A673 (cell line): ENCODE measurements at regions not wholly inside any gene's neighbourhood (a gene's known extent, or its start where the extent isn't known, plus 50 kb on each side); places are given as distances from the start of the nearest gene placed in this dataset.

Source experiments
- BruUV-seq: library from RNA; stranded (reverse); fragments of 400-500 nt; replicated peaks from 2 replicates; lab custom pipeline; 2021; lab: Mats Ljungman, UMichigan
- CTCF ChIA-PET: fragments of 300-600 bp; sonication (Branson Sonifier 250); formaldehyde crosslinking; loops from one replicate; lab custom pipeline; 2022; ENCODE audit warnings: antibody characterized with exemption; lab: Charles Lee
- POLR2A ChIA-PET: fragments of 300-600 bp; sonication (Branson Sonifier 250); formaldehyde crosslinking; loops from one replicate; lab custom pipeline; 2022; ENCODE audit warnings: antibody characterized with exemption; ENCODE audit not compliant: low non-redundant PET; lab: Charles Lee
- DNase-seq: peaks from one replicate; pipeline ENCODE4 v3.0.0-alpha.2; 2015; ENCODE audit warnings: low spot score
- H3K27ac ChIP-seq: fragments of 200-600 bp; sonication (generic); 2 replicates; pipeline ENCODE4 v1.5.1; 2016; ENCODE audit warnings: mixed run types, low read depth, mild to moderate bottlenecking, mixed read lengths, antibody characterized with exemption, low read length; ENCODE audit not compliant: poor library complexity, severe bottlenecking
- H3K27me3 ChIP-seq: fragments of 200-600 bp; sonication (generic); replicated peaks from 2 replicates; pipeline ENCODE4 v1.6.1; 2017; ENCODE audit warnings: mixed run types, low read depth, mild to moderate bottlenecking, mixed read lengths, antibody characterized with exemption, low read length; ENCODE audit not compliant: insufficient read depth, poor library complexity
- H3K36me3 ChIP-seq: fragments of 200-600 bp; sonication (generic); 2 replicates; pipeline ENCODE4 v1.6.1; 2016; ENCODE audit warnings: mixed run types, mild to moderate bottlenecking, mixed read lengths, antibody characterized with exemption, low read length; ENCODE audit not compliant: insufficient read depth, poor library complexity, severe bottlenecking
- H3K4me1 ChIP-seq: fragments of 200-600 bp; sonication (generic); 2 replicates; pipeline ENCODE4 v1.6.1; 2017; ENCODE audit warnings: mixed run types, mild to moderate bottlenecking, mixed read lengths, antibody characterized with exemption, low read length; ENCODE audit not compliant: insufficient read depth, poor library complexity, severe bottlenecking
- H3K4me3 ChIP-seq: fragments of 200-600 bp; sonication (generic); 2 replicates; pipeline ENCODE4 v1.5.1; 2016; ENCODE audit warnings: low read depth, mixed run types, mild to moderate bottlenecking, mixed read lengths, low read length; ENCODE audit not compliant: poor library complexity, severe bottlenecking
- H3K9me3 ChIP-seq: fragments of 200-600 bp; sonication (generic); 2 replicates; pipeline ENCODE4 v1.6.1; 2016; ENCODE audit warnings: mixed run types, low read depth, mild to moderate bottlenecking, mixed read lengths, antibody characterized with exemption, low read length; ENCODE audit not compliant: poor library complexity, severe bottlenecking
- CTCF ChIP-seq: fragments of 300-800, 200-600 bp; sonication (generic); conservative IDR thresholded peaks from 2 replicates; pipeline ENCODE4 v1.5.1; 2017; ENCODE audit warnings: low read depth, mild to moderate bottlenecking, antibody characterized with exemption, low read length, moderate library complexity, mixed read lengths
- EZH2 ChIP-seq: fragments of 200-600 bp; sonication (generic); IDR thresholded peaks from 2 replicates; pipeline ENCODE4 v1.6.1; 2017; ENCODE audit warnings: borderline replicate concordance, low read depth, mild to moderate bottlenecking, mixed read lengths, antibody characterized with exemption, low read length; ENCODE audit not compliant: poor library complexity, severe bottlenecking
- intact Hi-C: fragments of 100-400 bp; cut with micrococcal nuclease; formaldehyde crosslinking; loops from one replicate; pipeline ENCODE4 v1.10.0; 2022; ENCODE audit not compliant: unreplicated experiment

GRCh38 chr9:536597-537511 is 304.6 kb upstream of the DMRT1 start:
- H3K4me1 ChIP-seq, result no peaks in the 10 kb centered on the region
- no peak overlapping the region for H3K27ac ChIP-seq
- H3K9me3 ChIP-seq, result no peaks in the 10 kb centered on the region
- POLR2A ChIA-PET, result no interaction called here
- no peak for DNase-seq
- CTCF ChIA-PET, result no interaction called here
- peaks cover 5% of the 10 kb centered on the region for H3K27me3 ChIP-seq
- no peak for TF ChIP-seq CTCF
- no peak for TF ChIP-seq EZH2
- BruUV-seq, result no TSS peak
- no peak overlapping the region for H3K4me3 ChIP-seq
- H3K36me3 ChIP-seq, result no peaks in the 10 kb centered on the region
- intact Hi-C loops, result loop anchor here (5.0 kb wide), 1 partner anchor 50 kb away; no protein-coding TSS in a partner anchor

GRCh38 chr9:543478-543877 is 298.0 kb upstream of the DMRT1 start:
- TF ChIP-seq EZH2, result no peak
- TF ChIP-seq CTCF, result no peak
- DNase-seq, result no peak
- Histone ChIP-seq H3K27me3 (no peaks in the 10 kb centered on the region), H3K9me3 (no peaks in the 10 kb centered on the region), H3K27ac (no peak overlapping the region), H3K4me1 (no peaks in the 10 kb centered on the region), H3K4me3 (no peak overlapping the region), H3K36me3 (no peaks in the 10 kb centered on the region)
- intact Hi-C loops, result no loop called here
- no TSS peak for BruUV-seq
- POLR2A ChIA-PET, result no interaction called here
- CTCF ChIA-PET, result interaction anchor here (0.7 kb wide), 1 partner anchor 196 kb away, joined by 4 read pairs; no protein-coding TSS in a partner anchor

- CTCF ChIA-PET, result no interaction called here
- no TSS peak for BruUV-seq
- intact Hi-C loops, result no loop called here
Observed at GRCh38 chr9:545480-545879, 296.0 kb upstream of the DMRT1 start.

More at GRCh38 chr9:545480-545879, 296.0 kb upstream of the DMRT1 start:
- Histone ChIP-seq H3K4me3 (no peak overlapping the region), H3K9me3 (no peaks in the 10 kb centered on the region), H3K27ac (no peak overlapping the region), H3K4me1 (no peaks in the 10 kb centered on the region), H3K27me3 (no peaks in the 10 kb centered on the region), H3K36me3 (no peaks in the 10 kb centered on the region)
- POLR2A ChIA-PET, result no interaction called here
- no peak for TF ChIP-seq EZH2
- no peak for TF ChIP-seq CTCF
- no peak for DNase-seq
